ENCODE measurements at regions not wholly inside any gene's neighbourhood (a gene's known extent, or its start where the extent isn't known, plus 50 kb on each side); places are given as distances from the start of the nearest gene placed in this dataset.

- POLR2A ChIA-PET: no interaction called here
- CTCF ChIA-PET: no interaction called here
- TF ChIP-seq CTCF (IDR thresholded peaks at IDR 0.05; ENCODE audit: insufficient read depth, low read depth, low read length): no peak
- DNase-seq (ENCODE audit: low read depth): no peak
- H3K4me3 ChIP-seq (ENCODE audit: low read depth, low read length): no peak overlapping the region
- no peaks in the 10 kb centered on the region for H3K27me3 ChIP-seq (ENCODE audit: control insufficient read depth, insufficient read depth, low read length)
- H3K36me3 ChIP-seq (ENCODE audit: control insufficient read depth, insufficient read depth, low read length): no peaks in the 10 kb centered on the region
Observed at GRCh38 chr9:135289081-135289491, 190.5 kb upstream of the PPP1R26 start.

- DNase-seq (ENCODE audit: low read depth): no peak
- Histone ChIP-seq H3K36me3 (ENCODE audit: control insufficient read depth, insufficient read depth, low read length) (no peaks in the 10 kb centered on the region), H3K4me3 (ENCODE audit: low read depth, low read length) (no peak overlapping the region), H3K27me3 (ENCODE audit: control insufficient read depth, insufficient read depth, low read length) (no peaks in the 10 kb centered on the region)
- CTCF ChIA-PET: no interaction called here
- no peak for TF ChIP-seq CTCF (IDR thresholded peaks at IDR 0.05; ENCODE audit: insufficient read depth, low read depth, low read length)
- POLR2A ChIA-PET: no interaction called here
Observed at GRCh38 chr9:135290086-135290485, 189.5 kb upstream of the PPP1R26 start.

- Histone ChIP-seq H3K36me3 (ENCODE audit: control insufficient read depth, insufficient read depth, low read length) (no peaks in the 10 kb centered on the region), H3K4me3 (ENCODE audit: low read depth, low read length) (no peak overlapping the region), H3K27me3 (ENCODE audit: control insufficient read depth, insufficient read depth, low read length) (no peaks in the 10 kb centered on the region)
- ChIA-PET CTCF (no interaction called here), POLR2A (no interaction called here)
- no peak for DNase-seq (ENCODE audit: low read depth)
- no peak for TF ChIP-seq CTCF (IDR thresholded peaks at IDR 0.05; ENCODE audit: insufficient read depth, low read depth, low read length)
Observed at GRCh38 chr9:135290566-135290965, 189.0 kb upstream of the PPP1R26 start.

- H3K36me3 ChIP-seq (ENCODE audit: control insufficient read depth, insufficient read depth, low read length): no peaks in the 10 kb centered on the region
- H3K27me3 ChIP-seq (ENCODE audit: control insufficient read depth, insufficient read depth, low read length): no peaks in the 10 kb centered on the region
- POLR2A ChIA-PET: no interaction called here
- CTCF ChIA-PET: no interaction called here
- no peak for DNase-seq (ENCODE audit: low read depth)
- TF ChIP-seq CTCF (IDR thresholded peaks at IDR 0.05; ENCODE audit: insufficient read depth, low read depth, low read length): no peak
- no peak overlapping the region for H3K4me3 ChIP-seq (ENCODE audit: low read depth, low read length)
Observed at GRCh38 chr9:135291165-135291564, 188.4 kb upstream of the PPP1R26 start.

GRCh38 chr9:135294836-135295235 lies 184.7 kb upstream of the PPP1R26 start:
- ChIA-PET POLR2A (no interaction called here), CTCF (interaction anchor here (0.6 to 1.2 kb wide), 2 partner anchors 118 to 491 kb away, joined by 3 read pairs; no protein-coding TSS in a partner anchor)
- DNase-seq (ENCODE audit: low read depth): no peak
- Histone ChIP-seq H3K36me3 (ENCODE audit: control insufficient read depth, insufficient read depth, low read length) (no peaks in the 10 kb centered on the region), H3K4me3 (ENCODE audit: low read depth, low read length) (no peak overlapping the region), H3K27me3 (ENCODE audit: control insufficient read depth, insufficient read depth, low read length) (no peaks in the 10 kb centered on the region)
- no peak for TF ChIP-seq CTCF (IDR thresholded peaks at IDR 0.05; ENCODE audit: insufficient read depth, low read depth, low read length)
